WTC11 (cell line): ENCODE measurements at regions not wholly inside any gene's neighbourhood (a gene's known extent, or its start where the extent isn't known, plus 50 kb on each side); places are given as distances from the start of the nearest gene placed in this dataset.

Experiments
- ATAC-seq: fragments of 200-7000 bp; cut with Tn5 transposase; 2 replicates; pipeline ENCODE4 v1.10.0; 2021; ENCODE audit warnings: mild to moderate bottlenecking, moderate library complexity
- CTCF ChIA-PET: fragments of 300-600 bp; sonication (Branson Sonifier 250); formaldehyde crosslinking; loops from one replicate; lab custom pipeline; 2021; ENCODE audit warnings: antibody characterized with exemption; lab: Charles Lee
- POLR2A ChIA-PET: fragments of 350-600 bp; sonication (Branson Sonifier 250); formaldehyde crosslinking; loops from one replicate; lab custom pipeline; 2021; ENCODE audit warnings: antibody characterized with exemption; lab: Charles Lee
- DNase-seq: peaks from one replicate; pipeline ENCODE4 v3.0.0; 2021; ENCODE audit warnings: low spot score
- H3K27ac Mint-ChIP-seq: 2 replicates; pipeline ENCODE4 v1.8.0; 2021; ENCODE audit warnings: mixed read lengths
- H3K27me3 Mint-ChIP-seq: 2 replicates; pipeline ENCODE4 v1.8.0; 2021; ENCODE audit warnings: low read depth, mild to moderate bottlenecking, moderate library complexity, mixed read lengths
- H3K36me3 Mint-ChIP-seq: 2 replicates; pipeline ENCODE4 v1.8.0; 2021; ENCODE audit warnings: mixed read lengths
- H3K4me1 Mint-ChIP-seq: 2 replicates; pipeline ENCODE4 v1.8.0; 2022; ENCODE audit warnings: mixed read lengths
- H3K4me3 Mint-ChIP-seq: 2 replicates; pipeline ENCODE4 v1.8.0; 2021; ENCODE audit warnings: mild to moderate bottlenecking, moderate library complexity, mixed read lengths
- H3K9me3 Mint-ChIP-seq: 2 replicates; pipeline ENCODE4 v1.8.0; 2021; ENCODE audit warnings: mixed read lengths
- ARID4B ChIP-seq: sonication (generic); formaldehyde crosslinking; IDR thresholded peaks from 2 replicates; pipeline ENCODE4 v1.8.0; 2023; ENCODE audit warnings: missing genetic modification reagents, mild to moderate bottlenecking, borderline replicate concordance
- E2F5 ChIP-seq: sonication (generic); formaldehyde crosslinking; IDR thresholded peaks from 2 replicates; pipeline ENCODE4 v1.8.1; 2022; ENCODE audit warnings: mild to moderate bottlenecking, moderate library complexity, missing genetic modification reagents
- ESRRA ChIP-seq: sonication (generic); formaldehyde crosslinking; IDR thresholded peaks from 2 replicates; pipeline ENCODE4 v1.8.1; 2022; ENCODE audit warnings: mild to moderate bottlenecking, missing genetic modification reagents, borderline replicate concordance
- MLX ChIP-seq: sonication (generic); formaldehyde crosslinking; IDR thresholded peaks from 2 replicates; pipeline ENCODE4 v1.8.1; 2023; ENCODE audit warnings: mild to moderate bottlenecking, missing genetic modification reagents, moderate library complexity
- NFATC4 ChIP-seq: fragments of 250-450 bp; sonication (Bioruptor Pico); IDR thresholded peaks from 2 replicates; pipeline ENCODE4 v1.9.0; 2021; ENCODE audit warnings: mild to moderate bottlenecking
- NR2C2 ChIP-seq: sonication (generic); formaldehyde crosslinking; IDR thresholded peaks from 2 replicates; pipeline ENCODE4 v1.8.0; 2022; ENCODE audit warnings: mild to moderate bottlenecking, missing genetic modification reagents
- NR3C1 ChIP-seq: sonication (generic); formaldehyde crosslinking; conservative IDR thresholded peaks from 2 replicates; pipeline ENCODE4 v1.8.1; 2023; ENCODE audit warnings: low read depth, mild to moderate bottlenecking, missing genetic modification reagents
- PREB ChIP-seq: sonication (generic); formaldehyde crosslinking; IDR thresholded peaks from 2 replicates; pipeline ENCODE4 v1.8.1; 2022; ENCODE audit warnings: mild to moderate bottlenecking, missing genetic modification reagents, moderate library complexity, borderline replicate concordance
- RELA ChIP-seq: sonication (generic); formaldehyde crosslinking; IDR thresholded peaks from 2 replicates; pipeline ENCODE4 v1.8.1; 2022; ENCODE audit warnings: missing genetic modification reagents, mild to moderate bottlenecking, borderline replicate concordance
- SMAD4 ChIP-seq: sonication (generic); formaldehyde crosslinking; IDR thresholded peaks from 2 replicates; pipeline ENCODE4 v1.8.0; 2022; ENCODE audit warnings: mild to moderate bottlenecking, missing genetic modification reagents
- TCF7 ChIP-seq: sonication (generic); formaldehyde crosslinking; IDR thresholded peaks from 2 replicates; pipeline ENCODE4 v1.8.0; 2022; ENCODE audit warnings: mild to moderate bottlenecking, low read depth, missing genetic modification reagents, moderate library complexity
- TEAD4 ChIP-seq: sonication (generic); formaldehyde crosslinking; IDR thresholded peaks from 2 replicates; pipeline ENCODE4 v1.8.0; 2022; ENCODE audit warnings: mild to moderate bottlenecking, missing genetic modification reagents
- USF2 ChIP-seq: sonication (generic); formaldehyde crosslinking; IDR thresholded peaks from 2 replicates; pipeline ENCODE4 v1.8.1; 2023; ENCODE audit warnings: mild to moderate bottlenecking, missing genetic modification reagents, moderate library complexity
- ZBTB21 ChIP-seq: sonication (generic); formaldehyde crosslinking; IDR thresholded peaks from 2 replicates; pipeline ENCODE4 v1.8.1; 2023; ENCODE audit warnings: mild to moderate bottlenecking, missing genetic modification reagents, borderline replicate concordance
- ZNF671 ChIP-seq: fragments of 250-450 bp; sonication (Bioruptor Pico); IDR thresholded peaks from 2 replicates; pipeline ENCODE4 v1.8.0; 2021; ENCODE audit warnings: mild to moderate bottlenecking
- TF ChIP-seq, protein P1 (sequence below): sonication (generic); formaldehyde crosslinking; IDR thresholded peaks from 2 replicates; pipeline ENCODE4 v1.8.1; 2023; ENCODE audit warnings: mild to moderate bottlenecking, missing genetic modification reagents, borderline replicate concordance
- TF ChIP-seq, protein P2 (sequence below): sonication (generic); formaldehyde crosslinking; IDR thresholded peaks from 2 replicates; pipeline ENCODE4 v1.8.0; 2022; ENCODE audit warnings: mild to moderate bottlenecking, missing genetic modification reagents
- TF ChIP-seq, protein P3 (sequence below): sonication (generic); formaldehyde crosslinking; conservative IDR thresholded peaks from 2 replicates; pipeline ENCODE4 v1.8.1; 2023; ENCODE audit warnings: mild to moderate bottlenecking, low read depth, missing genetic modification reagents, moderate library complexity

DNA sequence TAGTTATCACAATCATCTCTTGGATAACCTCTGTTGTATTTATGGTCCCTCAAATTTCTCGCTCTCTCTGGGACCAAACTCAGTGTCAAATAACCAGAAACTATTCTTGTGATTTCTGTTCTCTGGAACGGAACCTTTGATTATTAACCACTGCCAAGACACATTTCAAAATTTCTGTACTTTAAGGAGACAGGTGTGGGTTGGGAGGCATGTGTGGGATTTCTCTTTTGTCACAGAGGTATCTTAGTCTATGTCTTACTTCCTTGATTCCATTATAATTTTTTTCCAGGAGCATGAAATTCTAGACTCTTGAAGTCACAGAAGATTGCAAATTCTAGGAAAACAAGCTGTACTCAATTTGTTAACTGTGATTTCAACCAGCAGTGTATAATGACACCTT is 919.0 kb upstream of the B3GALT2 start:
- Mint-ChIP-seq H3K4me1 (no peaks in the 10 kb centered on the region), H3K27ac (no peak overlapping the region)
- ChIA-PET CTCF (no interaction called here), POLR2A (no interaction called here)
- TF ChIP-seq USF2 (CRISPR knock-in tag) (no peak), ZNF671 (no peak), ARID4B (CRISPR knock-in tag) (no peak), E2F5 (CRISPR knock-in tag) (no peak), NR2C2 (CRISPR knock-in tag) (no peak), RELA (CRISPR knock-in tag) (no peak), TEAD4 (CRISPR knock-in tag) (no peak), NFATC4 (CRISPR knock-in tag) (no peak), SMAD4 (CRISPR knock-in tag) (no peak), NR3C1 (CRISPR knock-in tag) (no peak), ESRRA (CRISPR knock-in tag) (no peak), MLX (CRISPR knock-in tag) (no peak), PREB (CRISPR knock-in tag) (no peak), TCF7 (CRISPR knock-in tag) (no peak), ZBTB21 (no peak)
- TF ChIP-seq, protein P1, sequence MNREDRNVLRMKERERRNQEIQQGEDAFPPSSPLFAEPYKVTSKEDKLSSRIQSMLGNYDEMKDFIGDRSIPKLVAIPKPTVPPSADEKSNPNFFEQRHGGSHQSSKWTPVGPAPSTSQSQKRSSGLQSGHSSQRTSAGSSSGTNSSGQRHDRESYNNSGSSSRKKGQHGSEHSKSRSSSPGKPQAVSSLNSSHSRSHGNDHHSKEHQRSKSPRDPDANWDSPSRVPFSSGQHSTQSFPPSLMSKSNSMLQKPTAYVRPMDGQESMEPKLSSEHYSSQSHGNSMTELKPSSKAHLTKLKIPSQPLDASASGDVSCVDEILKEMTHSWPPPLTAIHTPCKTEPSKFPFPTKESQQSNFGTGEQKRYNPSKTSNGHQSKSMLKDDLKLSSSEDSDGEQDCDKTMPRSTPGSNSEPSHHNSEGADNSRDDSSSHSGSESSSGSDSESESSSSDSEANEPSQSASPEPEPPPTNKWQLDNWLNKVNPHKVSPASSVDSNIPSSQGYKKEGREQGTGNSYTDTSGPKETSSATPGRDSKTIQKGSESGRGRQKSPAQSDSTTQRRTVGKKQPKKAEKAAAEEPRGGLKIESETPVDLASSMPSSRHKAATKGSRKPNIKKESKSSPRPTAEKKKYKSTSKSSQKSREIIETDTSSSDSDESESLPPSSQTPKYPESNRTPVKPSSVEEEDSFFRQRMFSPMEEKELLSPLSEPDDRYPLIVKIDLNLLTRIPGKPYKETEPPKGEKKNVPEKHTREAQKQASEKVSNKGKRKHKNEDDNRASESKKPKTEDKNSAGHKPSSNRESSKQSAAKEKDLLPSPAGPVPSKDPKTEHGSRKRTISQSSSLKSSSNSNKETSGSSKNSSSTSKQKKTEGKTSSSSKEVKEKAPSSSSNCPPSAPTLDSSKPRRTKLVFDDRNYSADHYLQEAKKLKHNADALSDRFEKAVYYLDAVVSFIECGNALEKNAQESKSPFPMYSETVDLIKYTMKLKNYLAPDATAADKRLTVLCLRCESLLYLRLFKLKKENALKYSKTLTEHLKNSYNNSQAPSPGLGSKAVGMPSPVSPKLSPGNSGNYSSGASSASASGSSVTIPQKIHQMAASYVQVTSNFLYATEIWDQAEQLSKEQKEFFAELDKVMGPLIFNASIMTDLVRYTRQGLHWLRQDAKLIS = no peak
- TF ChIP-seq, protein P2, sequence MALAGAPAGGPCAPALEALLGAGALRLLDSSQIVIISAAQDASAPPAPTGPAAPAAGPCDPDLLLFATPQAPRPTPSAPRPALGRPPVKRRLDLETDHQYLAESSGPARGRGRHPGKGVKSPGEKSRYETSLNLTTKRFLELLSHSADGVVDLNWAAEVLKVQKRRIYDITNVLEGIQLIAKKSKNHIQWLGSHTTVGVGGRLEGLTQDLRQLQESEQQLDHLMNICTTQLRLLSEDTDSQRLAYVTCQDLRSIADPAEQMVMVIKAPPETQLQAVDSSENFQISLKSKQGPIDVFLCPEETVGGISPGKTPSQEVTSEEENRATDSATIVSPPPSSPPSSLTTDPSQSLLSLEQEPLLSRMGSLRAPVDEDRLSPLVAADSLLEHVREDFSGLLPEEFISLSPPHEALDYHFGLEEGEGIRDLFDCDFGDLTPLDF (CRISPR knock-in tag) = no peak
- TF ChIP-seq, protein P3, sequence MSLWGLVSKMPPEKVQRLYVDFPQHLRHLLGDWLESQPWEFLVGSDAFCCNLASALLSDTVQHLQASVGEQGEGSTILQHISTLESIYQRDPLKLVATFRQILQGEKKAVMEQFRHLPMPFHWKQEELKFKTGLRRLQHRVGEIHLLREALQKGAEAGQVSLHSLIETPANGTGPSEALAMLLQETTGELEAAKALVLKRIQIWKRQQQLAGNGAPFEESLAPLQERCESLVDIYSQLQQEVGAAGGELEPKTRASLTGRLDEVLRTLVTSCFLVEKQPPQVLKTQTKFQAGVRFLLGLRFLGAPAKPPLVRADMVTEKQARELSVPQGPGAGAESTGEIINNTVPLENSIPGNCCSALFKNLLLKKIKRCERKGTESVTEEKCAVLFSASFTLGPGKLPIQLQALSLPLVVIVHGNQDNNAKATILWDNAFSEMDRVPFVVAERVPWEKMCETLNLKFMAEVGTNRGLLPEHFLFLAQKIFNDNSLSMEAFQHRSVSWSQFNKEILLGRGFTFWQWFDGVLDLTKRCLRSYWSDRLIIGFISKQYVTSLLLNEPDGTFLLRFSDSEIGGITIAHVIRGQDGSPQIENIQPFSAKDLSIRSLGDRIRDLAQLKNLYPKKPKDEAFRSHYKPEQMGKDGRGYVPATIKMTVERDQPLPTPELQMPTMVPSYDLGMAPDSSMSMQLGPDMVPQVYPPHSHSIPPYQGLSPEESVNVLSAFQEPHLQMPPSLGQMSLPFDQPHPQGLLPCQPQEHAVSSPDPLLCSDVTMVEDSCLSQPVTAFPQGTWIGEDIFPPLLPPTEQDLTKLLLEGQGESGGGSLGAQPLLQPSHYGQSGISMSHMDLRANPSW (CRISPR knock-in tag) = no peak
- TF ChIP-seq, all 79 proteins: peak for 0
- Mint-ChIP-seq H3K4me3 (no peak overlapping the region), H3K9me3 (no peaks in the 10 kb centered on the region), H3K36me3 (no peaks in the 10 kb centered on the region), H3K27me3 (no peaks in the 10 kb centered on the region)
- DNase-seq = no peak
- ATAC-seq = no peak
